PC-3 (cell line): ENCODE measurements at regions not wholly inside any gene's neighbourhood (a gene's known extent, or its start where the extent isn't known, plus 50 kb on each side); places are given as distances from the start of the nearest gene placed in this dataset.

Source experiments
- ATAC-seq: fragments of 200-7000 bp; cut with Tn5 transposase; 2 replicates; pipeline ENCODE4 v1.9.1; 2020; ENCODE audit warnings: mild to moderate bottlenecking, moderate library complexity
- BruUV-seq: library from RNA; stranded (reverse); fragments of 400-500 nt; replicated peaks from 2 replicates; lab custom pipeline; 2021; lab: Mats Ljungman, UMichigan
- CTCF ChIA-PET: fragments of 300-600 bp; sonication (Branson Sonifier 250); formaldehyde crosslinking; loops from one replicate; lab custom pipeline; 2022; ENCODE audit warnings: antibody characterized with exemption; lab: Charles Lee
- POLR2A ChIA-PET: fragments of 300-600 bp; sonication (Branson Sonifier 250); formaldehyde crosslinking; loops from one replicate; lab custom pipeline; 2022; ENCODE audit warnings: antibody characterized with exemption; ENCODE audit not compliant: unreplicated experiment; lab: Charles Lee
- DNase-seq: peaks from one replicate; pipeline ENCODE4 v3.0.0-alpha.2; 2015
- H2AFZ ChIP-seq: fragments of 300-600 bp; sonication (generic); 2 replicates; pipeline ENCODE4 v1.6.0; 2016; ENCODE audit warnings: antibody characterized with exemption, low read length
- H3F3A ChIP-seq: fragments of 300-600 bp; sonication (generic); one replicate; pipeline ENCODE4 v1.6.0; 2017; ENCODE audit warnings: antibody characterized with exemption, low read length, control low read depth, mild to moderate bottlenecking; ENCODE audit not compliant: unreplicated experiment
- H3K27ac ChIP-seq: fragments of 300-600 bp; sonication (generic); 2 replicates; pipeline ENCODE4 v1.5.1; 2016; ENCODE audit warnings: mild to moderate bottlenecking, low read length
- H3K27me3 ChIP-seq: fragments of 300-600 bp; sonication (generic); 2 replicates; pipeline ENCODE4 v1.6.1; 2016; ENCODE audit warnings: low read length, mixed read lengths
- H3K36me3 ChIP-seq: fragments of 300-600 bp; sonication (generic); 2 replicates; pipeline ENCODE4 v1.6.1; 2016; ENCODE audit warnings: low read depth, mixed run types, low read length, mixed read lengths
- H3K4me1 ChIP-seq: fragments of 300-600 bp; sonication (generic); 2 replicates; pipeline ENCODE4 v1.5.1; 2016; ENCODE audit warnings: low read length; ENCODE audit not compliant: insufficient read depth
- H3K4me2 ChIP-seq: fragments of 300-600 bp; sonication (generic); 2 replicates; pipeline ENCODE4 v1.6.0; 2016; ENCODE audit warnings: low read length
- H3K4me3 ChIP-seq: fragments of 300-600 bp; sonication (generic); 2 replicates; pipeline ENCODE4 v1.5.1; 2016; ENCODE audit warnings: mild to moderate bottlenecking, low read length, mixed read lengths
- H3K79me2 ChIP-seq: fragments of 300-600 bp; sonication (generic); 2 replicates; pipeline ENCODE4 v1.6.1; 2017; ENCODE audit warnings: low read length, mixed read lengths
- H3K9ac ChIP-seq: fragments of 300-600 bp; sonication (generic); 2 replicates; pipeline ENCODE4 v1.6.0; 2016; ENCODE audit warnings: mild to moderate bottlenecking, low read length
- H3K9me2 ChIP-seq: fragments of 300-600 bp; sonication (generic); replicated peaks from 2 replicates; pipeline ENCODE4 v1.6.1; 2016; ENCODE audit warnings: mixed run types, low read length, mixed read lengths
- H3K9me3 ChIP-seq: fragments of 300-600 bp; sonication (generic); 2 replicates; pipeline ENCODE4 v1.6.1; 2016; ENCODE audit warnings: low read length, mixed read lengths
- H4K20me1 ChIP-seq: fragments of 300-600 bp; sonication (generic); 2 replicates; pipeline ENCODE4 v1.6.1; 2016; ENCODE audit warnings: low read length, mixed read lengths
- CTCF ChIP-seq: fragments of 300-600 bp; sonication (generic); conservative IDR thresholded peaks from 2 replicates; pipeline ENCODE4 v1.5.1; 2017; ENCODE audit warnings: antibody characterized with exemption, low read depth, mild to moderate bottlenecking, low read length
- EZH2 ChIP-seq: fragments of 300-600 bp; sonication (generic); IDR thresholded peaks from one replicate; pipeline ENCODE4 v1.6.1; 2017; ENCODE audit warnings: antibody characterized with exemption, mild to moderate bottlenecking, low read length; ENCODE audit not compliant: unreplicated experiment
- EZH2phosphoT487 ChIP-seq: fragments of 300-600 bp; sonication (generic); IDR thresholded peaks from 2 replicates; pipeline ENCODE4 v1.6.1; 2018; ENCODE audit warnings: mild to moderate bottlenecking, antibody characterized with exemption, low read length, borderline replicate concordance
- intact Hi-C: fragments of 100-400 bp; cut with micrococcal nuclease; formaldehyde crosslinking; loops from 2 replicates; pipeline ENCODE4 v1.9.0; 2023

GRCh38 chr12:90745211-90745610, 209.8 kb downstream of the CCER1 start:
- CTCF ChIA-PET: no interaction called here

GRCh38 chr12:90741611-90742010, 213.4 kb downstream of the CCER1 start:
- no peak overlapping the region for H3K4me2 ChIP-seq
- no TSS peak for BruUV-seq
- H3K9ac ChIP-seq: no peak overlapping the region
- no peak overlapping the region for H3K4me3 ChIP-seq
- no peaks in the 10 kb centered on the region for H4K20me1 ChIP-seq
- ATAC-seq: no peak
- H3F3A ChIP-seq: no peaks in the 10 kb centered on the region
- intact Hi-C loops: loop anchor here (10.0 kb wide), 1 partner anchor 63 kb away; no protein-coding TSS in a partner anchor
- H2AFZ ChIP-seq: no peak overlapping the region
- no peak for TF ChIP-seq CTCF
- no peak for TF ChIP-seq EZH2
- TF ChIP-seq EZH2phosphoT487: no peak
- H3K4me1 ChIP-seq: no peaks in the 10 kb centered on the region
- H3K27me3 ChIP-seq: no peaks in the 10 kb centered on the region
- H3K9me3 ChIP-seq: no peaks in the 10 kb centered on the region
- no peaks in the 10 kb centered on the region for H3K9me2 ChIP-seq
- no peak overlapping the region for H3K27ac ChIP-seq
- ChIA-PET POLR2A (no interaction called here), CTCF (no interaction called here)
- no peaks in the 10 kb centered on the region for H3K79me2 ChIP-seq
- H3K36me3 ChIP-seq: no peaks in the 10 kb centered on the region
- no peak for DNase-seq

More at GRCh38 chr12:90745211-90745610, 209.8 kb downstream of the CCER1 start:
- Histone ChIP-seq H3K27ac (no peak overlapping the region), H3K9me2 (no peaks in the 10 kb centered on the region), H3K36me3 (no peaks in the 10 kb centered on the region), H4K20me1 (no peaks in the 10 kb centered on the region), H3F3A (no peaks in the 10 kb centered on the region), H3K79me2 (no peaks in the 10 kb centered on the region), H3K27me3 (no peaks in the 10 kb centered on the region), H2AFZ (no peak overlapping the region), H3K4me2 (no peak overlapping the region), H3K4me1 (no peaks in the 10 kb centered on the region), H3K4me3 (no peak overlapping the region), H3K9me3 (no peaks in the 10 kb centered on the region), H3K9ac (no peak overlapping the region)
- peak; percentile 4 for DNase-seq
- peak; percentile 64 for ATAC-seq
- TF ChIP-seq CTCF: no peak
- no peak for TF ChIP-seq EZH2phosphoT487
- no TSS peak for BruUV-seq
- intact Hi-C loops: loop anchor here (10.0 kb wide), 1 partner anchor 60 kb away; no protein-coding TSS in a partner anchor
- POLR2A ChIA-PET: no interaction called here

- 0 out of 2 replicates have a peak overlapping the region, but pooled peaks have one; percentile 18 for H2AFZ ChIP-seq
- no peaks in the 10 kb centered on the region for H3K9me2 ChIP-seq
- H3K79me2 ChIP-seq: no peaks in the 10 kb centered on the region
- intact Hi-C loops: no loop called here
- TF ChIP-seq CTCF: no peak
- no peak for TF ChIP-seq EZH2phosphoT487
- no peak for TF ChIP-seq EZH2
- H3K4me1 ChIP-seq: peaks cover 15% of the 10 kb centered on the region
- no TSS peak for BruUV-seq
- H3K27me3 ChIP-seq: no peaks in the 10 kb centered on the region
- H3K27ac ChIP-seq: peak overlapping the region; percentile 72
- H3K9me3 ChIP-seq: no peaks in the 10 kb centered on the region
- H3K36me3 ChIP-seq: no peaks in the 10 kb centered on the region
- no peaks in the 10 kb centered on the region for H4K20me1 ChIP-seq
- H3K4me2 ChIP-seq: peak overlapping the region; percentile 35
- ATAC-seq (peak; percentile 94), DNase-seq (peak; percentile 74)
- no peak overlapping the region for H3K4me3 ChIP-seq
- POLR2A ChIA-PET: no interaction called here
- H3F3A ChIP-seq: peaks cover 7% of the 10 kb centered on the region
- CTCF ChIA-PET: no interaction called here
- H3K9ac ChIP-seq: no peak overlapping the region
These were observed 225.2 kb downstream of the CCER1 start for GRCh38 chr12:90729736-90730135.
